ENCODE measurements at regions not wholly inside any gene's neighbourhood (a gene's known extent, or its start where the extent isn't known, plus 50 kb on each side); places are given as distances from the start of the nearest gene placed in this dataset.
"Not testable (repeated sequence)": the region's sequence is repeated elsewhere in the genome, so short reads cannot be mapped to it uniquely, and the experiment has no call there.

DNA sequence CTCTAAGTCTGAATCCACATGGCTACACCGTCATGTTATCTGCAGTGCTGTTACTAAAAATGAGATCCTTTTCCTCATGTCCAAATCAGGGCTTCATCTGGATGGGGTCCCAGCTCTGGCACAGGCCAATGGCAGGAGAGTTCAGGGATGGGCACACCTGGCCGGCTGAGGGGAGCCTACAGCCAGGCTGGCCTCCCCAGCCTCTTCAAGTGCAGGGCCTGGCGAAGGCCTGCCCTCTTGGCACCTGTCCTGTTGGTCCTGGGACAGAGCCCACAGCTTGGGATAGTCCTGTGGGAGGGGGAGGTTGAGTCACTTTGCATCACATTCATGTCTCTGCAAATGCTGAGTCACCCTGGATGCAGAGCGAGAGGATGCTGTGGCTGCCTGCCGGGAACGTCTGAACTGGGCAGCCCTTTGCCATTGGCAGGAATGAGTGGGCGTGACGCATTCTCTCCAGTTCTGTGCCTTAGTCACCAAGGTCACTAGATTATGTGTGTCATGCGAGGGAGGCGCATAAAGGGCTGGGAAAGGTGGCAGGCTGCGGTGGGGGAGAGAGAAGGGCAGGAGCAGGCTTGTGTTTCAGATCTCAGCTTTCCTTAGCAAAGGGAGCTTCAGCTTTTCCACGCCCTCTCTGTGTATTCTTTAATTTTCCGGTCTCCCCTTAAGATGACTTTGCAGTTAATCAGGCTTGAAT lies 223.2 kb upstream of the ECI2 start:
- TF ChIP-seq POLR2A (IDR thresholded peaks at IDR 0.05): peak in 1 of 3 donors; percentile 20
- TF ChIP-seq, protein P1, sequence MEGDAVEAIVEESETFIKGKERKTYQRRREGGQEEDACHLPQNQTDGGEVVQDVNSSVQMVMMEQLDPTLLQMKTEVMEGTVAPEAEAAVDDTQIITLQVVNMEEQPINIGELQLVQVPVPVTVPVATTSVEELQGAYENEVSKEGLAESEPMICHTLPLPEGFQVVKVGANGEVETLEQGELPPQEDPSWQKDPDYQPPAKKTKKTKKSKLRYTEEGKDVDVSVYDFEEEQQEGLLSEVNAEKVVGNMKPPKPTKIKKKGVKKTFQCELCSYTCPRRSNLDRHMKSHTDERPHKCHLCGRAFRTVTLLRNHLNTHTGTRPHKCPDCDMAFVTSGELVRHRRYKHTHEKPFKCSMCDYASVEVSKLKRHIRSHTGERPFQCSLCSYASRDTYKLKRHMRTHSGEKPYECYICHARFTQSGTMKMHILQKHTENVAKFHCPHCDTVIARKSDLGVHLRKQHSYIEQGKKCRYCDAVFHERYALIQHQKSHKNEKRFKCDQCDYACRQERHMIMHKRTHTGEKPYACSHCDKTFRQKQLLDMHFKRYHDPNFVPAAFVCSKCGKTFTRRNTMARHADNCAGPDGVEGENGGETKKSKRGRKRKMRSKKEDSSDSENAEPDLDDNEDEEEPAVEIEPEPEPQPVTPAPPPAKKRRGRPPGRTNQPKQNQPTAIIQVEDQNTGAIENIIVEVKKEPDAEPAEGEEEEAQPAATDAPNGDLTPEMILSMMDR (IDR thresholded peaks at IDR 0.05): no peak
- peaks cover 16% of the 10 kb centered on the region for H3K4me1 ChIP-seq
- H3K9me3 ChIP-seq: no peaks in the 10 kb centered on the region
- ATAC-seq (peak; percentile 98), DNase-seq (peak; percentile 87 to 96 (median 92))
- WGBS, 2 donors: 16 to 17% methylated on average over 8 to 13 of the region's 13 CpGs
- H3K4me3 ChIP-seq: no peak overlapping the region
- intact Hi-C loops (cut with DNase I): no loop called here
- peak overlapping the region; percentile 6 to 66 (median 50) for H3K27ac ChIP-seq
- H3K27me3 ChIP-seq: no peaks in the 10 kb centered on the region
- no peaks in the 10 kb centered on the region for H3K36me3 ChIP-seq (replicated peaks in 1 of 2; ENCODE audit: insufficient read depth in 1 of 2, low read depth in 2 of 2)

DNA sequence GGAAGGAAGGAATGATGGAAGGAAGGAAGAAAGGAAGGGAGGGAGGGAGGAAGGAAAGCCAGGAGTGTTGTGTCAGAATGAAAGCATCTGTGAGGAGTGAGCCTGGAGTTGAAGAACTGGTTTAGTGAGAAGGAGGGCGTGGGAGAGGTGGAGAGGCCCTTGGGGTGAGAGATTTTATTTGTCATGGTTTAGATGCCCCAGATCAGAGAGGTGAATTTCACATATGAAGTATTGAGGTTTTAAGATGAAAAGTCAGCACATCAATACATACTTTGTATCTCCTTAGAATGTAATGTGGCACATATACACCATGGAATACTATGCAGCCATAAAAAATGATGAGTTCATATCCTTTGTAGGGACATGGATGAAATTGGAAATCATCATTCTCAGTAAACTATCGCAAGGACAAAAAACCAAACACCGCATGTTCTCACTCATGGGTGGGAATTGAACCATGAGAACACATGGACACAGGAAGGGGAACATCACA lies 222.3 kb upstream of the ECI2 start:
- H3K4me3 ChIP-seq; H3K27ac ChIP-seq; DNase-seq; H3K9me3 ChIP-seq; H3K27me3 ChIP-seq; H3K4me1 ChIP-seq; ATAC-seq; intact Hi-C loops (cut with DNase I); H3K36me3 ChIP-seq (replicated peaks in 1 of 2; ENCODE audit: insufficient read depth in 1 of 2, low read depth in 2 of 2): not testable (repeated sequence)
- WGBS, 2 donors: 85 to 88% methylated on average over 2 to 3 of the region's 3 CpGs

DNA sequence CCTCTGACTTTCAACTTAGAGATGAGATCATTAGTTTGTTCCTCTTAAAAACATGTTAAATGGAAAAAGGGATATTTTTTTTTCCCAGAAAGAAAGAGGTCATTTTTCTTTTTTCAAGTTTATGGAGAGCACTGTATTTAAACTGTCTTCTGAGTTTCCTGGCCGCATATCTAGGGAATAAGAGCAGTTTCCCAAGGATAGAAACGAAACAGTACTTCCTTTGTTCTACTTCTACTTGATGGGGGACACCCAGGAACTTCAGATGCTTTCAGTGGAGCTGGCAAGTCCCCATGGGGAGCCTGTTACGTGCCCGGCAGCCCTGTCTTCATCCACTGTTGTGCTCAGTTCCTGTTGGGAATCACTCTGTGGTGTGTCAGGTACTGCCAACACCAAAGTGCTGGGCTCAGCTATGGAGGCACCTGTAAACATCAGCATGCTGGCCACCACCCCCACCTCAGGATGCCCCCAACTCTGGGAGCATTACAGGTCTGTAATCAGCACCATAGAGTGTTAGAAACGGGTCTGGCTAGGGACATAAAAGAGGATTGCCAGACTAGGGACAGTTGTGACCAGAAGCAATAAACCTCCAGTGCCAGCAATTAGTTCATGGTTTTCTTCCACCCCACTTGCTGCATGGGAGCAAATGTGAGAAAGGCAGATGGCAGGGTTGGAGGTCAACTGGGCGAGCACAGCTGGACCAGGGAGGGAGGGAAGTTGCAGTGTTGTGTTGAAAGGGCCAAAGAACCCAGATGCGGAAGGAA lies 221.7 kb upstream of the ECI2 start:
- peaks cover 7% of the 10 kb centered on the region for H3K4me1 ChIP-seq
- intact Hi-C loops (cut with DNase I): no loop called here
- WGBS, 2 donors: 67 to 88% methylated on average over 7 of the region's 7 CpGs
- no peak for TF ChIP-seq POLR2A (IDR thresholded peaks at IDR 0.05)
- TF ChIP-seq, protein P1 (IDR thresholded peaks at IDR 0.05): no peak
- no peak for ATAC-seq
- no peaks in the 10 kb centered on the region for H3K9me3 ChIP-seq
- no peaks in the 10 kb centered on the region for H3K27me3 ChIP-seq
- DNase-seq: no peak
- H3K27ac ChIP-seq: no peak overlapping the region
- H3K4me3 ChIP-seq: no peak overlapping the region
- no peaks in the 10 kb centered on the region for H3K36me3 ChIP-seq (replicated peaks in 1 of 2; ENCODE audit: insufficient read depth in 1 of 2, low read depth in 2 of 2)

DNA sequence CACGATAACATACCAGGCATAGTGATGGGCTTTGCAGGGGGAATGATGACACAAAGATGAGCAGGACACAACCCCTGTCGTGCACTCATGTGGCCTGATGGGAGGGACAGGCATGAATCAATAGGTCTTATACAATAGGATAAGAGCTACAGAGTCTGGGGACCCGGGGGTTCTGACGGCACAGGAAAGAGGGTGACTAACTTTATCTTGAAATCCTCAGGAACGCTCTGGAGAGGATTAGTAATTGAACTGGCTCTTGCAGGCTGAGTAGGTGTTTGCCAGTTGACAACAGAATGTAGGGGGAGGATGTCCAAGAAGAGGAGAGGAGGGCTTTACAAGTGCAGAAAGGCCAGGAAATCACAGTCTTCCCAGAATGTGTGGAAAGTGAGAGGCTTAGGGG lies 219.9 kb upstream of the ECI2 start:
- H3K27me3 ChIP-seq: no peaks in the 10 kb centered on the region
- H3K27ac ChIP-seq: no peak overlapping the region
- intact Hi-C loops (cut with DNase I): no loop called here
- ATAC-seq (no peak), DNase-seq (no peak)
- 68 to 70% methylated on average over 5 of the region's 5 CpGs for WGBS, 2 donors
- no peaks in the 10 kb centered on the region for H3K36me3 ChIP-seq (replicated peaks in 1 of 2; ENCODE audit: insufficient read depth in 1 of 2, low read depth in 2 of 2)
- no peaks in the 10 kb centered on the region for H3K9me3 ChIP-seq
- TF ChIP-seq, protein P1 (IDR thresholded peaks at IDR 0.05): no peak
- no peak for TF ChIP-seq POLR2A (IDR thresholded peaks at IDR 0.05)
- H3K4me1 ChIP-seq: peaks cover 7% of the 10 kb centered on the region
- no peak overlapping the region for H3K4me3 ChIP-seq

DNA sequence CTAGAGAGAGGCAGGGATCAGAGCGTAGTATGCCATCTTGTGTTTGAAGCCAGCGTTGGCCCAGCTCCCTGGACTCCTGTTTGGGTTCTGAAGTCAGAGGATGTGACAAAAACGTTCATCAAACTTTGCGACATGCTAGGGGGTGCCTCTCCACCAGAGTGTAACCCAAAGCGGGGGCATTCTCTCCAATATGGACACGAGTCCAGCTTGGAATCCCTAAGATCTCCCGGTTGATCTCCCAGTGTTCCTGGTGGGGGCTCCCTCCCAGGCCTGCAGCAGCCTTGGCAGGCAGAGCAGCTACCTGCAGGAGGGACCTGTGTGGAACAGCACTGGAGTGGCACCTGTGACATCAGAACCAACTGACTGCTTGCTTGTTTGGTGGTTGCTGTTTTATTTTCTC lies 218.8 kb upstream of the ECI2 start:
- intact Hi-C loops (cut with DNase I): no loop called here
- 67 to 87% methylated on average over 7 of the region's 7 CpGs for WGBS, 2 donors
- H3K4me1 ChIP-seq: peaks cover 6% of the 10 kb centered on the region
- H3K9me3 ChIP-seq: no peaks in the 10 kb centered on the region
- no peak overlapping the region for H3K27ac ChIP-seq
- H3K27me3 ChIP-seq: no peaks in the 10 kb centered on the region
- H3K4me3 ChIP-seq: no peak overlapping the region
- DNase-seq (no peak), ATAC-seq (no peak)
- H3K36me3 ChIP-seq (replicated peaks in 1 of 2; ENCODE audit: insufficient read depth in 1 of 2, low read depth in 2 of 2): no peaks in the 10 kb centered on the region
- TF ChIP-seq POLR2A (IDR thresholded peaks at IDR 0.05): no peak
- TF ChIP-seq, protein P1 (IDR thresholded peaks at IDR 0.05): no peak

Measured in body of pancreas (tissue), 4 donors.